CD4-positive, alpha-beta T cell (primary cell): ENCODE measurements at regions not wholly inside any gene's neighbourhood (a gene's known extent, or its start where the extent isn't known, plus 50 kb on each side); places are given as distances from the start of the nearest gene placed in this dataset.

Experiments
- ATAC-seq: fragments of 200-7000 bp; cut with Tn5 transposase; one replicate; pipeline ENCODE4 v1.10.0; 2022; ENCODE audit warnings: mild to moderate bottlenecking; ENCODE audit not compliant: poor library complexity
- CTCF ChIA-PET: fragments of 350-600 bp; sonication (Branson Sonifier 250); formaldehyde crosslinking; loops from one replicate; lab custom pipeline; 2021; ENCODE audit warnings: antibody characterized with exemption, inconsistent platforms; lab: Charles Lee
- POLR2A ChIA-PET: fragments of 350-600 bp; sonication (Branson Sonifier 250); formaldehyde crosslinking; loops from one replicate; lab custom pipeline; 2021; ENCODE audit warnings: antibody characterized with exemption, inconsistent platforms; lab: Charles Lee
- DNase-seq, 14 experiments: peaks; one replicate each; pipeline ENCODE4 v3.0.0-alpha.2; 2013 to 2020; ENCODE audit warnings: mixed read lengths in 2 of 14
- H3K27ac ChIP-seq, 2 donors: one replicate each; pipeline versions ENCODE4 v1.5.1 to v1.7.0; 2013; ENCODE audit warnings: low read length in 2 of 2, low read depth in 1 of 2, mild to moderate bottlenecking in 1 of 2
- H3K27me3 ChIP-seq, 2 experiments: 1 replicate in 1 of 2; 2 replicates in 1 of 2; pipeline versions ENCODE4 v1.6.1 to v1.7.0; 2013; ENCODE audit warnings: low read length in 2 of 2, control low read depth in 1 of 2, mild to moderate bottlenecking in 1 of 2, moderate library complexity in 1 of 2; ENCODE audit not compliant: insufficient read depth in 2 of 2, control insufficient read depth in 1 of 2
- H3K36me3 ChIP-seq: one replicate; pipeline ENCODE4 v1.6.1; 2013; ENCODE audit warnings: low read length, control low read depth; ENCODE audit not compliant: insufficient read depth
- H3K4me1 ChIP-seq: one replicate; pipeline ENCODE4 v1.6.1; 2013; ENCODE audit warnings: low read length, control low read depth; ENCODE audit not compliant: insufficient read depth
- H3K4me3 ChIP-seq: one replicate; pipeline ENCODE4 v1.5.1; 2013; ENCODE audit warnings: mild to moderate bottlenecking, low read length, moderate library complexity
- H3K9me3 ChIP-seq, 2 experiments: 1 replicate in 1 of 2; 2 replicates in 1 of 2; pipeline versions ENCODE4 v1.6.1 to v1.7.0; 2013; ENCODE audit warnings: low read length in 2 of 2, mild to moderate bottlenecking in 2 of 2, control low read depth in 1 of 2, moderate library complexity in 1 of 2; ENCODE audit not compliant: control insufficient read depth in 1 of 2, insufficient read depth in 1 of 2
- H3K27ac Mint-ChIP-seq: one replicate; pipeline ENCODE4 v1.8.0; 2020; ENCODE audit warnings: mixed read lengths
- H3K27me3 Mint-ChIP-seq: one replicate; pipeline ENCODE4 v1.8.0; 2021; ENCODE audit warnings: mixed read lengths
- H3K36me3 Mint-ChIP-seq: one replicate; pipeline ENCODE4 v1.8.0; 2021; ENCODE audit warnings: low read depth, mixed read lengths
- H3K4me1 Mint-ChIP-seq: one replicate; pipeline ENCODE4 v1.8.0; 2021; ENCODE audit warnings: low read depth, mixed read lengths
- H3K4me3 Mint-ChIP-seq: one replicate; pipeline ENCODE4 v1.8.0; 2020; ENCODE audit warnings: mild to moderate bottlenecking, mixed read lengths
- H3K9me3 Mint-ChIP-seq: one replicate; pipeline ENCODE4 v1.8.0; 2020; ENCODE audit warnings: mixed read lengths
- intact Hi-C, 2 experiments: fragments of 100-400 bp; cut with DNase I in 1 of 2; cut with micrococcal nuclease in 1 of 2; formaldehyde crosslinking; loops; one replicate each; pipeline versions ENCODE4 v1.15.1 to v1.9.0; 2023 to 2025; cut with DNase I, micrococcal nuclease
- TF ChIP-seq, protein P1 (sequence below): fragments of 200-600 bp; IDR thresholded peaks from one replicate; pipeline ENCODE4 v1.8.0; 2022; ENCODE audit warnings: antibody characterized with exemption, mild to moderate bottlenecking

DNA sequence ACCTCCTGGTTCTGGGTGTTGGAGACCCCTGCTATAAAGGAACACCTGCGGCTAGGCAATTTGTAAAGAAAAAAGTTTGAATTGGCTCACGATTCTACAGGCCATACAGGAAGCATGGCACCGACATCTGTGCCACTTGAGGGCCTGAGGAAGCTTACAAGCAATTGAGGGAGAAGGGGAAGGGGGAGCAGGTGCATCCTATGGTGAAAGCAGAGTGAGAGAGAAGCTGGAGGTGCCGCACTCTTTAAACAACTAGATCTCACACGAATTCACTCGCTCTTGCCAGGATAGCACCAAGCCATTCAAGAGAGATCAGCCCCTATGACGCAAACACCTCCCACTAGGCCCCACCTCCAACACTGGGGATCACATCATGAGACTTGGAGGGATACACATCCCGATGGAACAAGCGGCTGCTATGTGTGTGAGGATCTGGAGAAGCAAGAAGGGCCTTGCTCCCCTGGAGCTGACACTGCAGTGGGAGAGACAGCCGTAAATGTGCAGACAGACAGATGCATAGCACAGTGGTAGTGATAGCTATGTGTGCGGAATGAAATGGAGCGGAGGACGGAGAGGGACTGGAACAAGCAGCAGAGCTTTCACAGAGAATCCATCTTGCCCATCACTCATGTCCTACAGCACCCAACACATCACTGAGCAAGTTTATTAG lies 60.7 kb upstream of the HELT start:
- ATAC-seq (no peak), DNase-seq (no peak)
- Histone ChIP-seq H3K4me1 (no peaks in the 10 kb centered on the region), H3K9me3 (no peaks in the 10 kb centered on the region), H3K4me3 (no peak overlapping the region), H3K27ac (no peak overlapping the region), H3K27me3 (peaks cover 0 to 3% of the 10 kb centered on the region in 2 experiments), H3K36me3 (no peaks in the 10 kb centered on the region)
- no peaks in the 10 kb centered on the region for H3K9me3 Mint-ChIP-seq
- no peaks in the 10 kb centered on the region for H3K27me3 Mint-ChIP-seq
- TF ChIP-seq, protein P1, sequence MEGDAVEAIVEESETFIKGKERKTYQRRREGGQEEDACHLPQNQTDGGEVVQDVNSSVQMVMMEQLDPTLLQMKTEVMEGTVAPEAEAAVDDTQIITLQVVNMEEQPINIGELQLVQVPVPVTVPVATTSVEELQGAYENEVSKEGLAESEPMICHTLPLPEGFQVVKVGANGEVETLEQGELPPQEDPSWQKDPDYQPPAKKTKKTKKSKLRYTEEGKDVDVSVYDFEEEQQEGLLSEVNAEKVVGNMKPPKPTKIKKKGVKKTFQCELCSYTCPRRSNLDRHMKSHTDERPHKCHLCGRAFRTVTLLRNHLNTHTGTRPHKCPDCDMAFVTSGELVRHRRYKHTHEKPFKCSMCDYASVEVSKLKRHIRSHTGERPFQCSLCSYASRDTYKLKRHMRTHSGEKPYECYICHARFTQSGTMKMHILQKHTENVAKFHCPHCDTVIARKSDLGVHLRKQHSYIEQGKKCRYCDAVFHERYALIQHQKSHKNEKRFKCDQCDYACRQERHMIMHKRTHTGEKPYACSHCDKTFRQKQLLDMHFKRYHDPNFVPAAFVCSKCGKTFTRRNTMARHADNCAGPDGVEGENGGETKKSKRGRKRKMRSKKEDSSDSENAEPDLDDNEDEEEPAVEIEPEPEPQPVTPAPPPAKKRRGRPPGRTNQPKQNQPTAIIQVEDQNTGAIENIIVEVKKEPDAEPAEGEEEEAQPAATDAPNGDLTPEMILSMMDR, result no peak
- no peak overlapping the region for H3K4me3 Mint-ChIP-seq
- ChIA-PET CTCF (no interaction called here), POLR2A (no interaction called here)
- intact Hi-C loops, result no loop called here
- no peaks in the 10 kb centered on the region for H3K36me3 Mint-ChIP-seq
- no peak overlapping the region for H3K27ac Mint-ChIP-seq
- H3K4me1 Mint-ChIP-seq, result peaks cover 6% of the 10 kb centered on the region

DNA sequence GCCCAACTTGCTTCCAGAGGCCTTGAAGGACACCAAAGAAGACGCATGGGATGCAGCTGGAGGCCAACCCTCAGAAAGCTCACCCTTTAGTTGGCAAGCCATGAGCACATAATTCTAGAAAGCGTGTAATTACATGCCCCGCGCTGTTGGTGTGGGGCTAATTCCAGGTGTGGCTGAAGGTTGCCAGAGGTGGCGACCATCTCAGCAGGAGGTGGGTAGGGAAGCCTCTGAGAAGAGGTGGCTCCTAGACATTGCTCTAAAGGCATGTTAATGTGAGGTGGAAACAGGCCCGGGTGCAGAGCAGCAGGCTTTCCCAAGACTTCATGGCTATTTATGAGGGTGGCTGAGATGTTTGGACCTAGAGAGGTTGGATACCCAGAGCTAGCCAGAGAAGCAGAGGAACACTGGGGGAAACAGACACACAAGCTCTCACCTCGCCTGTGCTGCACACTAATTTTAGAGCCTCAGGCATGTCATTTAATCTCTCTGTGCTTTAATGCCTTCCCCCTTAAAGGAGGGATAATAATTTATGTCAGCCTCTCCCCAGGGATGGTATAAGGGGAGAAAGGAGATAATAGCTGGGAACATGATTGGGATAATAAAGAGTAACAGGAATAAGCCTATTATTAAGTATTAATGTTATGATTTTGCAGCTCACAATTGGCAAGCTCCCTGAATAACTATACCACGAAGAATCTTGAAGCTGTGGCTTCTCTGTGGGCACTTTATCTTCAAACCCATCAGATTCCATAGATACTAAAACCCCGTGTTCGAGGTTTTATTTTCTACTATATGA lies 60.0 kb upstream of the HELT start:
- no peak overlapping the region for H3K27ac ChIP-seq
- intact Hi-C loops, result no loop called here
- no peak for ATAC-seq
- H3K36me3 ChIP-seq, result no peaks in the 10 kb centered on the region
- H3K9me3 Mint-ChIP-seq, result no peaks in the 10 kb centered on the region
- H3K4me1 Mint-ChIP-seq, result peaks cover 6% of the 10 kb centered on the region
- no peaks in the 10 kb centered on the region for H3K27me3 Mint-ChIP-seq
- H3K27ac Mint-ChIP-seq, result no peak overlapping the region
- peaks cover 0 to 3% of the 10 kb centered on the region in 2 experiments for H3K27me3 ChIP-seq
- no peak overlapping the region for H3K4me3 Mint-ChIP-seq
- H3K36me3 Mint-ChIP-seq, result no peaks in the 10 kb centered on the region
- TF ChIP-seq, protein P1, result no peak
- CTCF ChIA-PET, result no interaction called here
- H3K9me3 ChIP-seq, result no peaks in the 10 kb centered on the region
- no peaks in the 10 kb centered on the region for H3K4me1 ChIP-seq
- POLR2A ChIA-PET, result no interaction called here
- no peak overlapping the region for H3K4me3 ChIP-seq
- no peak for DNase-seq

- Histone ChIP-seq H3K36me3 (no peaks in the 10 kb centered on the region), H3K27me3 (peaks cover 0 to 3% of the 10 kb centered on the region in 2 experiments), H3K9me3 (no peaks in the 10 kb centered on the region), H3K4me3 (no peak overlapping the region), H3K27ac (no peak overlapping the region), H3K4me1 (no peaks in the 10 kb centered on the region)
- intact Hi-C loops, result no loop called here
- POLR2A ChIA-PET, result no interaction called here
- Mint-ChIP-seq H3K27me3 (no peaks in the 10 kb centered on the region), H3K4me1 (peaks cover 6% of the 10 kb centered on the region), H3K9me3 (no peaks in the 10 kb centered on the region), H3K27ac (no peak overlapping the region), H3K36me3 (peaks cover 3% of the 10 kb centered on the region), H3K4me3 (no peak overlapping the region)
- no peak for ATAC-seq
- CTCF ChIA-PET, result no interaction called here
- TF ChIP-seq, protein P1, result no peak
- no peak for DNase-seq
Observed at GRCh38 chr4:184958923-184959210, 59.4 kb upstream of the HELT start.
